HepG2 (cell line): ENCODE measurements at regions not wholly inside any gene's neighbourhood (a gene's known extent, or its start where the extent isn't known, plus 50 kb on each side); places are given as distances from the start of the nearest gene placed in this dataset.

Experiments
- ATAC-seq: fragments of 200-7000 bp; cut with Tn5 transposase; 3 replicates; pipeline ENCODE4 v1.9.1; 2020; ENCODE audit warnings: mild to moderate bottlenecking, moderate library complexity
- BruUV-seq: library from RNA; stranded (reverse); fragments of 400-500 nt; replicated peaks from 2 replicates; lab custom pipeline; 2021; lab: Mats Ljungman, UMichigan
- CTCF ChIA-PET: fragments of 300-600 bp; formaldehyde crosslinking; extraction: SDS; loops from one replicate; lab custom pipeline; 2021; ENCODE audit warnings: low total read pairs, inconsistent platforms, low intra/inter-chr PET ratio; lab: Yijun Ruan, JAX
- POLR2A ChIA-PET: fragments of 350-600 bp; sonication (Branson Sonifier 250); formaldehyde crosslinking; loops from one replicate; lab custom pipeline; 2020; ENCODE audit warnings: antibody characterized with exemption, inconsistent platforms; lab: Yijun Ruan, JAX
- DNase-seq: peaks from one replicate; pipeline ENCODE4 v3.0.0-alpha.2; 2015; ENCODE audit warnings: low spot score
- FAIRE-seq: peaks from 3 replicates; lab custom pipeline; 2011; peaks lifted over from hg19 to GRCh38; lab: Jason Lieb, UNC
- H2AFZ ChIP-seq: one replicate; pipeline ENCODE4 v1.6.1; 2011; ENCODE audit warnings: low read length, inconsistent platforms
- H3K27ac ChIP-seq: fragments of 300-600 bp; 3 replicates; pipeline ENCODE4 v1.8.0; 2011; ENCODE audit warnings: mixed run types, mild to moderate bottlenecking, mixed read lengths, low read length, inconsistent platforms; ENCODE audit not compliant: insufficient read depth; ENCODE audit errors: extremely low read length
- H3K27me3 ChIP-seq, 2 experiments: fragments of 200-600 bp in 1 of 2; 2 replicates in 1 of 2; 3 replicates in 1 of 2; pipeline versions ENCODE4 v1.6.0 to v1.8.0; 2011; ENCODE audit warnings: low read length in 2 of 2, mild to moderate bottlenecking in 2 of 2, moderate library complexity in 2 of 2, inconsistent platforms in 1 of 2; ENCODE audit not compliant: insufficient read depth in 2 of 2, control insufficient read depth in 1 of 2
- H3K36me3 ChIP-seq, 2 experiments: fragments of 200-600 bp in 1 of 2; replicated peaks in 1 of 2; 2 replicates in 1 of 2; 3 replicates in 1 of 2; pipeline versions ENCODE4 v1.5.1 to v1.8.0; 2011; ENCODE audit warnings: low read length in 2 of 2, inconsistent platforms in 1 of 2; ENCODE audit not compliant: insufficient read depth in 2 of 2, control insufficient read depth in 1 of 2
- H3K4me1 ChIP-seq: 2 replicates; pipeline ENCODE4 v1.5.1; 2012; ENCODE audit warnings: low read length, inconsistent platforms; ENCODE audit not compliant: insufficient read depth
- H3K4me2 ChIP-seq: 2 replicates; pipeline ENCODE4 v1.6.0; 2011; ENCODE audit warnings: low read depth, low read length, inconsistent platforms
- H3K4me3 ChIP-seq, 3 experiments: fragments of 200-600 bp in 1 of 3; sonication (generic), shearing (Covaris generic) in 1 of 3; replicated peaks in 1 of 3; 2 replicates each; pipeline ENCODE4 v1.5.1; 2011 to 2016; ENCODE audit warnings: low read length in 3 of 3, inconsistent platforms in 2 of 3, low read depth in 2 of 3, mild to moderate bottlenecking in 2 of 3, control low read depth in 1 of 3, mixed read lengths in 1 of 3; ENCODE audit not compliant: insufficient read depth in 1 of 3
- H3K79me2 ChIP-seq: one replicate; pipeline ENCODE4 v1.6.1; 2011; ENCODE audit warnings: low read length, inconsistent platforms; ENCODE audit not compliant: insufficient read depth
- H3K9ac ChIP-seq: 2 replicates; pipeline ENCODE4 v1.6.0; 2011; ENCODE audit warnings: mild to moderate bottlenecking, low read depth, low read length, inconsistent platforms; ENCODE audit not compliant: insufficient read depth
- H3K9me3 ChIP-seq: 2 replicates; pipeline ENCODE4 v1.5.1; 2012; ENCODE audit warnings: mild to moderate bottlenecking, low read length
- H4K20me1 ChIP-seq: 2 replicates; pipeline ENCODE4 v1.6.0; 2011; ENCODE audit warnings: inconsistent platforms, mild to moderate bottlenecking, low read length, moderate library complexity; ENCODE audit not compliant: insufficient read depth
- BRD4 ChIP-seq: sonication (generic); formaldehyde crosslinking; IDR thresholded peaks from 2 replicates; pipeline ENCODE4 v1.4.0; 2020; ENCODE audit warnings: missing genetic modification reagents
- EP300 ChIP-seq, 3 experiments: sonication (generic) in 1 of 3; formaldehyde crosslinking in 1 of 3; IDR thresholded peaks; 2 replicates each; pipeline versions ENCODE4 v1.5.1 to v1.6.1; 2011 to 2020; ENCODE audit warnings: low read depth in 2 of 3, low read length in 2 of 3, borderline replicate concordance in 1 of 3, improper control_type of control experiment in 1 of 3, mild to moderate bottlenecking in 1 of 3, missing genetic modification reagents in 1 of 3, moderate library complexity in 1 of 3
- FOXC1 ChIP-seq: sonication (generic); formaldehyde crosslinking; IDR thresholded peaks from 2 replicates; pipeline ENCODE4 v1.8.0; 2022; ENCODE audit warnings: mild to moderate bottlenecking, missing genetic modification reagents, borderline replicate concordance
- SMAD1 ChIP-seq: sonication (generic); formaldehyde crosslinking; IDR thresholded peaks from 2 replicates; pipeline ENCODE4 v1.4.0; 2020; ENCODE audit warnings: missing genetic modification reagents, low read depth, mild to moderate bottlenecking, borderline replicate concordance
- THAP11 ChIP-seq: IDR thresholded peaks from 2 replicates; pipeline ENCODE4 v1.6.1; 2016; ENCODE audit warnings: missing biosample characterization, missing genetic modification reagents
- TRIM24 ChIP-seq: sonication (generic); formaldehyde crosslinking; IDR thresholded peaks from 2 replicates; pipeline ENCODE4 v1.8.0; 2022; ENCODE audit warnings: mild to moderate bottlenecking, missing genetic modification reagents
- XBP1 ChIP-seq: sonication (generic); formaldehyde crosslinking; IDR thresholded peaks from 2 replicates; pipeline ENCODE4 v1.5.0; 2020; ENCODE audit warnings: missing genetic modification reagents
- ZFP36L1 ChIP-seq: sonication (generic); formaldehyde crosslinking; IDR thresholded peaks from 2 replicates; pipeline ENCODE4 v1.8.0; 2022; ENCODE audit warnings: mild to moderate bottlenecking, missing genetic modification reagents, moderate library complexity
- ZFP62 ChIP-seq: sonication (generic); formaldehyde crosslinking; IDR thresholded peaks from 2 replicates; pipeline ENCODE4 v1.4.0; 2020; ENCODE audit warnings: missing genetic modification reagents
- ZNF12 ChIP-seq: sonication (generic); formaldehyde crosslinking; IDR thresholded peaks from 2 replicates; pipeline ENCODE4 v1.5.0; 2020; ENCODE audit warnings: missing genetic modification reagents
- ZNF446 ChIP-seq: sonication (generic); formaldehyde crosslinking; IDR thresholded peaks from 2 replicates; pipeline ENCODE4 v1.5.0; 2020; ENCODE audit warnings: mild to moderate bottlenecking, missing genetic modification reagents
- ZNF577 ChIP-seq: sonication (generic); formaldehyde crosslinking; IDR thresholded peaks from 2 replicates; pipeline ENCODE4 v1.4.0; 2020; ENCODE audit warnings: mild to moderate bottlenecking, low read depth, missing genetic modification reagents, borderline replicate concordance
- ZNF652 ChIP-seq: IDR thresholded peaks from 2 replicates; pipeline ENCODE4 v1.6.1; 2016; ENCODE audit warnings: low read depth, borderline replicate concordance
- WGBS: methylation state at CpG from one replicate; pipeline ENCODE4 v1.1.6; 2017; ENCODE audit warnings: low lambda C conversion rate; 5-methylcytosine and 5-hydroxymethylcytosine counted together
- in situ Hi-C: cut with HindIII; loops from 2 replicates; pipeline ENCODE4 v1.10.0; 2017; ENCODE audit warnings: low pct_unique_long_range_greater_than_20kb; ENCODE audit not compliant: extremely low pct_ligation_motif_present
- intact Hi-C: fragments of 100-400 bp; cut with micrococcal nuclease; formaldehyde crosslinking; loops from one replicate; pipeline ENCODE4 v1.10.0; 2022; ENCODE audit not compliant: unreplicated experiment
- TF ChIP-seq, protein P1 (sequence below), 2 experiments: sonication (generic) in 1 of 2; formaldehyde crosslinking in 1 of 2; IDR thresholded peaks; 2 replicates each; pipeline versions ENCODE4 v1.5.1 to v1.6.1; 2011 to 2020; ENCODE audit warnings: borderline replicate concordance in 1 of 2, low read depth in 1 of 2, low read length in 1 of 2, mild to moderate bottlenecking in 1 of 2, missing genetic modification reagents in 1 of 2, moderate library complexity in 1 of 2
- TF ChIP-seq, protein P2 (sequence below): sonication (generic); formaldehyde crosslinking; IDR thresholded peaks from 2 replicates; pipeline ENCODE4 v1.4.0; 2020; ENCODE audit warnings: mild to moderate bottlenecking, missing genetic modification reagents
- TF ChIP-seq, protein P3 (sequence below): sonication (generic); formaldehyde crosslinking; IDR thresholded peaks from 2 replicates; pipeline ENCODE4 v1.5.1; 2020; ENCODE audit warnings: missing genetic modification reagents, mild to moderate bottlenecking, borderline replicate concordance
- TF ChIP-seq, protein P4 (sequence below): sonication (generic); formaldehyde crosslinking; IDR thresholded peaks from 2 replicates; pipeline ENCODE4 v1.4.0; 2020; ENCODE audit warnings: mild to moderate bottlenecking, missing genetic modification reagents

DNA sequence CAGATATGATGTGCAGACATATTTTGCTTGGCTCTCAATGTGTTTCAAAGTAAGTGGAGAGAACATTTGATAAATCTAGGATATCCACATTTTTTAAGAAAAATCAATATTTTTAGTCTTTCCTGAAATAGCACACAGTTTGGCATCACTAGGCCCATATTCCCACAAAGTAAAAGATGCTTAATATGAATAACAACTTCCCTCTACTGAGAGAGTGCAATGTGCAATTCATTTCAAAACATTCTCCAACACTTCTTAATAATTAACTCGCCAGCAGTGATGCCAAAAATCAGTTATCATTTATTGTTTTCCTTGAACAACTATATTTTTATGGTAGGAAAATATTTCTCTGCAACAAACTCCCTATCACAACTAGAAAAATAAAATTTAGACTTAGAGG, 800.2 kb upstream of the MBL2 start:
- FAIRE-seq (no peak), DNase-seq (no peak), ATAC-seq (no peak)
- no peaks in the 10 kb centered on the region for H3K9me3 ChIP-seq
- ChIA-PET CTCF (no interaction called here), POLR2A (no interaction called here)
- TF ChIP-seq THAP11 (CRISPR knock-in tag) (no peak), ZNF446 (CRISPR knock-in tag) (no peak), BRD4 (CRISPR knock-in tag) (no peak), ZNF12 (no peak), EP300 (IDR thresholded peaks at IDR 0.05; ENCODE audit: low read depth in 2 of 2, low read length in 2 of 2) (no peak), EP300 (CRISPR knock-in tag; IDR thresholded peaks at IDR 0.05; ENCODE audit: borderline replicate concordance) (no peak), ZNF652 (no peak), XBP1 (CRISPR knock-in tag) (no peak), FOXC1 (no peak), ZFP62 (CRISPR knock-in tag) (no peak), TRIM24 (CRISPR knock-in tag) (no peak), SMAD1 (no peak), ZNF577 (CRISPR knock-in tag) (no peak), ZFP36L1 (no peak)
- TF ChIP-seq, protein P1, sequence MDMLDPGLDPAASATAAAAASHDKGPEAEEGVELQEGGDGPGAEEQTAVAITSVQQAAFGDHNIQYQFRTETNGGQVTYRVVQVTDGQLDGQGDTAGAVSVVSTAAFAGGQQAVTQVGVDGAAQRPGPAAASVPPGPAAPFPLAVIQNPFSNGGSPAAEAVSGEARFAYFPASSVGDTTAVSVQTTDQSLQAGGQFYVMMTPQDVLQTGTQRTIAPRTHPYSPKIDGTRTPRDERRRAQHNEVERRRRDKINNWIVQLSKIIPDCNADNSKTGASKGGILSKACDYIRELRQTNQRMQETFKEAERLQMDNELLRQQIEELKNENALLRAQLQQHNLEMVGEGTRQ (IDR thresholded peaks at IDR 0.05; ENCODE audit: low read depth, low read length): no peak
- TF ChIP-seq, protein P1 (CRISPR knock-in tag; IDR thresholded peaks at IDR 0.05; ENCODE audit: borderline replicate concordance): no peak
- TF ChIP-seq, protein P2, sequence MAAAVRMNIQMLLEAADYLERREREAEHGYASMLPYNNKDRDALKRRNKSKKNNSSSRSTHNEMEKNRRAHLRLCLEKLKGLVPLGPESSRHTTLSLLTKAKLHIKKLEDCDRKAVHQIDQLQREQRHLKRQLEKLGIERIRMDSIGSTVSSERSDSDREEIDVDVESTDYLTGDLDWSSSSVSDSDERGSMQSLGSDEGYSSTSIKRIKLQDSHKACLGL (CRISPR knock-in tag): no peak
- TF ChIP-seq, protein P3, sequence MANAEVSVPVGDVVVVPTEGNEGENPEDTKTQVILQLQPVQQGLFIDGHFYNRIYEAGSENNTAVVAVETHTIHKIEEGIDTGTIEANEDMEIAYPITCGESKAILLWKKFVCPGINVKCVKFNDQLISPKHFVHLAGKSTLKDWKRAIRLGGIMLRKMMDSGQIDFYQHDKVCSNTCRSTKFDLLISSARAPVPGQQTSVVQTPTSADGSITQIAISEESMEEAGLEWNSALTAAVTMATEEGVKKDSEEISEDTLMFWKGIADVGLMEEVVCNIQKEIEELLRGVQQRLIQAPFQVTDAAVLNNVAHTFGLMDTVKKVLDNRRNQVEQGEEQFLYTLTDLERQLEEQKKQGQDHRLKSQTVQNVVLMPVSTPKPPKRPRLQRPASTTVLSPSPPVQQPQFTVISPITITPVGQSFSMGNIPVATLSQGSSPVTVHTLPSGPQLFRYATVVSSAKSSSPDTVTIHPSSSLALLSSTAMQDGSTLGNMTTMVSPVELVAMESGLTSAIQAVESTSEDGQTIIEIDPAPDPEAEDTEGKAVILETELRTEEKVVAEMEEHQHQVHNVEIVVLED (CRISPR knock-in tag): no peak
- TF ChIP-seq, protein P4, sequence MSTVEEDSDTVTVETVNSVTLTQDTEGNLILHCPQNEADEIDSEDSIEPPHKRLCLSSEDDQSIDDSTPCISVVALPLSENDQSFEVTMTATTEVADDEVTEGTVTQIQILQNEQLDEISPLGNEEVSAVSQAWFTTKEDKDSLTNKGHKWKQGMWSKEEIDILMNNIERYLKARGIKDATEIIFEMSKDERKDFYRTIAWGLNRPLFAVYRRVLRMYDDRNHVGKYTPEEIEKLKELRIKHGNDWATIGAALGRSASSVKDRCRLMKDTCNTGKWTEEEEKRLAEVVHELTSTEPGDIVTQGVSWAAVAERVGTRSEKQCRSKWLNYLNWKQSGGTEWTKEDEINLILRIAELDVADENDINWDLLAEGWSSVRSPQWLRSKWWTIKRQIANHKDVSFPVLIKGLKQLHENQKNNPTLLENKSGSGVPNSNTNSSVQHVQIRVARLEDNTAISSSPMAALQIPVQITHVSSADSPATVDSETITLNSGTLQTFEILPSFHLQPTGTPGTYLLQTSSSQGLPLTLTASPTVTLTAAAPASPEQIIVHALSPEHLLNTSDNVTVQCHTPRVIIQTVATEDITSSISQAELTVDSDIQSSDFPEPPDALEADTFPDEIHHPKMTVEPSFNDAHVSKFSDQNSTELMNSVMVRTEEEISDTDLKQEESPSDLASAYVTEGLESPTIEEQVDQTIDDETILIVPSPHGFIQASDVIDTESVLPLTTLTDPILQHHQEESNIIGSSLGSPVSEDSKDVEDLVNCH (CRISPR knock-in tag): no peak
- WGBS: 8% methylated on average over 1 of the region's 1 CpG
- no TSS peak for BruUV-seq
- no peak overlapping the region for H3K27ac ChIP-seq
- in situ Hi-C loops: no loop called here
- no peaks in the 10 kb centered on the region for H3K4me1 ChIP-seq
- H3K79me2 ChIP-seq: no peaks in the 10 kb centered on the region
- H3K27me3 ChIP-seq: no peaks in the 10 kb centered on the region
- no peak overlapping the region for H3K4me2 ChIP-seq
- intact Hi-C loops: no loop called here
- H4K20me1 ChIP-seq: no peaks in the 10 kb centered on the region
- H2AFZ ChIP-seq: no peak overlapping the region
- H3K9ac ChIP-seq: no peak overlapping the region
- H3K36me3 ChIP-seq: no peaks in the 10 kb centered on the region
- H3K4me3 ChIP-seq: no peak overlapping the region
